ENCODE measurements at regions not wholly inside any gene's neighbourhood (a gene's known extent, or its start where the extent isn't known, plus 50 kb on each side); places are given as distances from the start of the nearest gene placed in this dataset.

DNA sequence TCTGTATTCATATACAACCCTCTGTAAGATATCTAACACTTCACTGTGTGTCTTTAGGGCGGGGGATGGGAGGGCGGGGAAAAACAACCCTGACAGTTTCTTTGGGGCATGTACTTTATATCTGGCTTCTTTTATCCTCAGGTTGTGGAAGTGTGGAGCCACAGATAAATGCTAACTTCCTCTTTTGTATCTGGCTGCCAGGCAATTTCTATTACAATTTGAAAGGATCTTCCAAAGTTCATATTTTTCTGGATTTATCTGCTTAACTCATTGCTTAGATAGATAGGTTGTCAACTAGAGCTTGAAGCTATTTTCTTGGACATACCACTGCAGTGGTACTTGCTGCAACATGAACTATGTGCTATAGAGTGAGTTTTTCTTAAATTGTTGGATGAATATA, 393.0 kb downstream of the LMO7 start:
- no peak overlapping the region for H3K4me3 ChIP-seq (ENCODE audit: low read depth in 1 of 3, low read length in 3 of 3)
- H3K9me3 ChIP-seq (ENCODE audit: control insufficient read depth in 4 of 4, low read length in 3 of 4) = no peaks in the 10 kb centered on the region
- DNase-seq (ENCODE audit: low spot score) = no peak
- TF ChIP-seq, protein P1, sequence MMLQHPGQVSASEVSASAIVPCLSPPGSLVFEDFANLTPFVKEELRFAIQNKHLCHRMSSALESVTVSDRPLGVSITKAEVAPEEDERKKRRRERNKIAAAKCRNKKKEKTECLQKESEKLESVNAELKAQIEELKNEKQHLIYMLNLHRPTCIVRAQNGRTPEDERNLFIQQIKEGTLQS (IDR thresholded peaks at IDR 0.05) = no peak
- TF ChIP-seq TAF1 (conservative IDR thresholded peaks at IDR 0.05) (no peak), HNF4G (IDR thresholded peaks at IDR 0.05) (no peak), RAD21 (IDR thresholded peaks at IDR 0.05) (no peak)
- TF ChIP-seq, protein P2, sequence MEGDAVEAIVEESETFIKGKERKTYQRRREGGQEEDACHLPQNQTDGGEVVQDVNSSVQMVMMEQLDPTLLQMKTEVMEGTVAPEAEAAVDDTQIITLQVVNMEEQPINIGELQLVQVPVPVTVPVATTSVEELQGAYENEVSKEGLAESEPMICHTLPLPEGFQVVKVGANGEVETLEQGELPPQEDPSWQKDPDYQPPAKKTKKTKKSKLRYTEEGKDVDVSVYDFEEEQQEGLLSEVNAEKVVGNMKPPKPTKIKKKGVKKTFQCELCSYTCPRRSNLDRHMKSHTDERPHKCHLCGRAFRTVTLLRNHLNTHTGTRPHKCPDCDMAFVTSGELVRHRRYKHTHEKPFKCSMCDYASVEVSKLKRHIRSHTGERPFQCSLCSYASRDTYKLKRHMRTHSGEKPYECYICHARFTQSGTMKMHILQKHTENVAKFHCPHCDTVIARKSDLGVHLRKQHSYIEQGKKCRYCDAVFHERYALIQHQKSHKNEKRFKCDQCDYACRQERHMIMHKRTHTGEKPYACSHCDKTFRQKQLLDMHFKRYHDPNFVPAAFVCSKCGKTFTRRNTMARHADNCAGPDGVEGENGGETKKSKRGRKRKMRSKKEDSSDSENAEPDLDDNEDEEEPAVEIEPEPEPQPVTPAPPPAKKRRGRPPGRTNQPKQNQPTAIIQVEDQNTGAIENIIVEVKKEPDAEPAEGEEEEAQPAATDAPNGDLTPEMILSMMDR (IDR thresholded peaks at IDR 0.05; ENCODE audit: low read depth, low read length, missing input control) = no peak
- TF ChIP-seq, protein P3, sequence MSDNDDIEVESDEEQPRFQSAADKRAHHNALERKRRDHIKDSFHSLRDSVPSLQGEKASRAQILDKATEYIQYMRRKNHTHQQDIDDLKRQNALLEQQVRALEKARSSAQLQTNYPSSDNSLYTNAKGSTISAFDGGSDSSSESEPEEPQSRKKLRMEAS (IDR thresholded peaks at IDR 0.05) = no peak
- H3K27me3 ChIP-seq (ENCODE audit: control insufficient read depth in 4 of 4, insufficient read depth in 4 of 4, low read length in 3 of 4) = peaks cover 0 to 3% (median 0%) of the 10 kb centered on the region in 4 donors
- H3K27ac ChIP-seq (ENCODE audit: low read depth in 1 of 2, low read length in 2 of 2) = no peak overlapping the region
- WGBS = 65% methylated on average over 2 of the region's 2 CpGs
- H3K4me1 ChIP-seq (ENCODE audit: control insufficient read depth in 4 of 4, insufficient read depth in 4 of 4, low read length in 3 of 4) = no peaks in the 10 kb centered on the region
- H3K36me3 ChIP-seq (ENCODE audit: control insufficient read depth in 4 of 4, insufficient read depth in 3 of 4, low read depth in 1 of 4, low read length in 3 of 4) = no peaks in the 10 kb centered on the region
- no peak overlapping the region for H3K9ac ChIP-seq (ENCODE audit: low read depth in 1 of 2, low read length in 2 of 2)

DNA sequence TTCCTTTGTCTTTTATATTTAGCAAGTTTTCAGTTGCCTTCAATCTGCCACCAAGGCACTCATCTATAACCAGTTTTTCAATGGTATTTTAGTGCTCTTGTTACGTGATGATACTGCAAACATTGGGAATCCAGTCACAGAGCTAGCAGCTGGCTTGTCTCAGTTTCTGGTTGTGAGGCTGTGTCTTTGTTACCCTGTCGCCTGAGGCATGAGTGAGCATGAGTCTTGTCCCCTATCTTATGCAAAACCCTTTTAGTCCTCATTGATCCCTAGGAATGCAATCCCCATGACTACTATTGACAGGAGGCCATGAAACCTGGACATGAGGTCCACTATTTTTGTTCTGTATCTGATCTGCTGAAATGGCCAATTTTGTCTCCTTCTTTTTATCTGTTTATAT, 391.0 kb downstream of the LMO7 start:
- H3K4me3 ChIP-seq (ENCODE audit: low read depth in 1 of 3, low read length in 3 of 3) = no peak overlapping the region
- TF ChIP-seq, protein P4, sequence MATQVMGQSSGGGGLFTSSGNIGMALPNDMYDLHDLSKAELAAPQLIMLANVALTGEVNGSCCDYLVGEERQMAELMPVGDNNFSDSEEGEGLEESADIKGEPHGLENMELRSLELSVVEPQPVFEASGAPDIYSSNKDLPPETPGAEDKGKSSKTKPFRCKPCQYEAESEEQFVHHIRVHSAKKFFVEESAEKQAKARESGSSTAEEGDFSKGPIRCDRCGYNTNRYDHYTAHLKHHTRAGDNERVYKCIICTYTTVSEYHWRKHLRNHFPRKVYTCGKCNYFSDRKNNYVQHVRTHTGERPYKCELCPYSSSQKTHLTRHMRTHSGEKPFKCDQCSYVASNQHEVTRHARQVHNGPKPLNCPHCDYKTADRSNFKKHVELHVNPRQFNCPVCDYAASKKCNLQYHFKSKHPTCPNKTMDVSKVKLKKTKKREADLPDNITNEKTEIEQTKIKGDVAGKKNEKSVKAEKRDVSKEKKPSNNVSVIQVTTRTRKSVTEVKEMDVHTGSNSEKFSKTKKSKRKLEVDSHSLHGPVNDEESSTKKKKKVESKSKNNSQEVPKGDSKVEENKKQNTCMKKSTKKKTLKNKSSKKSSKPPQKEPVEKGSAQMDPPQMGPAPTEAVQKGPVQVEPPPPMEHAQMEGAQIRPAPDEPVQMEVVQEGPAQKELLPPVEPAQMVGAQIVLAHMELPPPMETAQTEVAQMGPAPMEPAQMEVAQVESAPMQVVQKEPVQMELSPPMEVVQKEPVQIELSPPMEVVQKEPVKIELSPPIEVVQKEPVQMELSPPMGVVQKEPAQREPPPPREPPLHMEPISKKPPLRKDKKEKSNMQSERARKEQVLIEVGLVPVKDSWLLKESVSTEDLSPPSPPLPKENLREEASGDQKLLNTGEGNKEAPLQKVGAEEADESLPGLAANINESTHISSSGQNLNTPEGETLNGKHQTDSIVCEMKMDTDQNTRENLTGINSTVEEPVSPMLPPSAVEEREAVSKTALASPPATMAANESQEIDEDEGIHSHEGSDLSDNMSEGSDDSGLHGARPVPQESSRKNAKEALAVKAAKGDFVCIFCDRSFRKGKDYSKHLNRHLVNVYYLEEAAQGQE (IDR thresholded peaks at IDR 0.05) = no peak
- TF ChIP-seq YY1 (IDR thresholded peaks at IDR 0.05) (no peak), GABPA (IDR thresholded peaks at IDR 0.05 in 1 of 2, conservative IDR thresholded peaks at IDR 0.05 in 1 of 2) (no peak), TAF1 (conservative IDR thresholded peaks at IDR 0.05) (no peak), JUND (IDR thresholded peaks at IDR 0.05) (no peak), RXRA (IDR thresholded peaks at IDR 0.05) (no peak), FOXA2 (IDR thresholded peaks at IDR 0.05) (no peak), RAD21 (IDR thresholded peaks at IDR 0.05) (no peak), HNF4G (IDR thresholded peaks at IDR 0.05) (no peak), SP1 (IDR thresholded peaks at IDR 0.05) (no peak), HNF4A (conservative IDR thresholded peaks at IDR 0.05) (no peak), ZBTB33 (IDR thresholded peaks at IDR 0.05) (no peak), EGR1 (IDR thresholded peaks at IDR 0.05; ENCODE audit: low read depth in 2 of 2) (no peak), NR2F2 (IDR thresholded peaks at IDR 0.05) (no peak), FOXA1 (IDR thresholded peaks at IDR 0.05) (no peak)
- TF ChIP-seq, protein P1 (IDR thresholded peaks at IDR 0.05) = no peak
- TF ChIP-seq, protein P2 (IDR thresholded peaks at IDR 0.05; ENCODE audit: low read depth, low read length, missing input control) = no peak
- TF ChIP-seq, protein P3 (IDR thresholded peaks at IDR 0.05) = no peak
- no peaks in the 10 kb centered on the region for H3K36me3 ChIP-seq (ENCODE audit: control insufficient read depth in 4 of 4, insufficient read depth in 3 of 4, low read depth in 1 of 4, low read length in 3 of 4)
- no peaks in the 10 kb centered on the region for H3K9me3 ChIP-seq (ENCODE audit: control insufficient read depth in 4 of 4, low read length in 3 of 4)
- H3K9ac ChIP-seq (ENCODE audit: low read depth in 1 of 2, low read length in 2 of 2) = no peak overlapping the region
- no peak for DNase-seq (ENCODE audit: low spot score)
- 62% methylated on average over 2 of the region's 2 CpGs for WGBS
- no peak overlapping the region for H3K27ac ChIP-seq (ENCODE audit: low read depth in 1 of 2, low read length in 2 of 2)
- peaks cover 0 to 3% (median 0%) of the 10 kb centered on the region in 4 donors for H3K27me3 ChIP-seq (ENCODE audit: control insufficient read depth in 4 of 4, insufficient read depth in 4 of 4, low read length in 3 of 4)
- H3K4me1 ChIP-seq (ENCODE audit: control insufficient read depth in 4 of 4, insufficient read depth in 4 of 4, low read length in 3 of 4) = no peaks in the 10 kb centered on the region

Data from liver (tissue), 8 donors.